GM10248 (cell line): ENCODE measurements at regions not wholly inside any gene's neighbourhood (a gene's known extent, or its start where the extent isn't known, plus 50 kb on each side); places are given as distances from the start of the nearest gene placed in this dataset.

Experiments used
- CTCF ChIA-PET: fragments of 300-600 bp; sonication (Branson Sonifier 250); formaldehyde crosslinking; extraction: SDS; loops from one replicate; lab custom pipeline; 2021; ENCODE audit warnings: antibody characterized with exemption; lab: Yijun Ruan, JAX
- POLR2A ChIA-PET: fragments of 350-650 bp; sonication (Branson Sonifier 250); formaldehyde crosslinking; extraction: SDS; loops from one replicate; lab custom pipeline; 2020; ENCODE audit warnings: antibody characterized with exemption; lab: Yijun Ruan, JAX
- DNase-seq: peaks from one replicate; pipeline ENCODE4 v3.0.0; 2012; ENCODE audit errors: extremely low spot score
- TF ChIP-seq, protein P1 (sequence below): IDR thresholded peaks from 2 replicates; pipeline ENCODE4 v1.5.1; 2012; ENCODE audit warnings: mild to moderate bottlenecking, low read depth; ENCODE audit errors: extremely low read depth, missing control alignments, control extremely low read depth

- TF ChIP-seq, protein P1, sequence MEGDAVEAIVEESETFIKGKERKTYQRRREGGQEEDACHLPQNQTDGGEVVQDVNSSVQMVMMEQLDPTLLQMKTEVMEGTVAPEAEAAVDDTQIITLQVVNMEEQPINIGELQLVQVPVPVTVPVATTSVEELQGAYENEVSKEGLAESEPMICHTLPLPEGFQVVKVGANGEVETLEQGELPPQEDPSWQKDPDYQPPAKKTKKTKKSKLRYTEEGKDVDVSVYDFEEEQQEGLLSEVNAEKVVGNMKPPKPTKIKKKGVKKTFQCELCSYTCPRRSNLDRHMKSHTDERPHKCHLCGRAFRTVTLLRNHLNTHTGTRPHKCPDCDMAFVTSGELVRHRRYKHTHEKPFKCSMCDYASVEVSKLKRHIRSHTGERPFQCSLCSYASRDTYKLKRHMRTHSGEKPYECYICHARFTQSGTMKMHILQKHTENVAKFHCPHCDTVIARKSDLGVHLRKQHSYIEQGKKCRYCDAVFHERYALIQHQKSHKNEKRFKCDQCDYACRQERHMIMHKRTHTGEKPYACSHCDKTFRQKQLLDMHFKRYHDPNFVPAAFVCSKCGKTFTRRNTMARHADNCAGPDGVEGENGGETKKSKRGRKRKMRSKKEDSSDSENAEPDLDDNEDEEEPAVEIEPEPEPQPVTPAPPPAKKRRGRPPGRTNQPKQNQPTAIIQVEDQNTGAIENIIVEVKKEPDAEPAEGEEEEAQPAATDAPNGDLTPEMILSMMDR = no peak
- ChIA-PET CTCF (no interaction called here), POLR2A (no interaction called here)
- DNase-seq = no peak
Observed at GRCh38 chr3:76726034-76726433, 313.9 kb upstream of the ROBO2 start.

- TF ChIP-seq, protein P1 = no peak
- ChIA-PET CTCF (no interaction called here), POLR2A (no interaction called here)
- DNase-seq = no peak
Observed at GRCh38 chr3:76728426-76728825, 311.5 kb upstream of the ROBO2 start.

DNA sequence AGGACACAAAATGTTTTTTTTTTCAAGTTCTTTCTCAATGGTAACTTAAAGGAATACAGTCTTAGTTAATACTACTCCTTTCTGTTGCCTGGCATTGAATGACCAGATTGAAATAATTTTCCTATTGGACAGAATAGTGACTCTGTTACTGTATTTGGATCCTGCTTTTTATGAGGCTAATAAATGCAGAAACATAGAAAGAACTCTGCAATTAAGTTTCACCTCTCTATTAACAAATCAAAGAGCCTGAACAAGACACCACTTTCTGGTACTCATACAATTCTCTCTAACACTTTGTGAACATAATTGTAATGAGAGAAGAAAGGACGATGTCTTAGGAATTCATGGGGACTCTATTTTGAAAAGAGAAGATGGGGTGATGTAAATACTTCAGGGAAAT is 308.4 kb upstream of the ROBO2 start:
- TF ChIP-seq, protein P1 = no peak
- ChIA-PET POLR2A (no interaction called here), CTCF (no interaction called here)
- DNase-seq = no peak

DNA sequence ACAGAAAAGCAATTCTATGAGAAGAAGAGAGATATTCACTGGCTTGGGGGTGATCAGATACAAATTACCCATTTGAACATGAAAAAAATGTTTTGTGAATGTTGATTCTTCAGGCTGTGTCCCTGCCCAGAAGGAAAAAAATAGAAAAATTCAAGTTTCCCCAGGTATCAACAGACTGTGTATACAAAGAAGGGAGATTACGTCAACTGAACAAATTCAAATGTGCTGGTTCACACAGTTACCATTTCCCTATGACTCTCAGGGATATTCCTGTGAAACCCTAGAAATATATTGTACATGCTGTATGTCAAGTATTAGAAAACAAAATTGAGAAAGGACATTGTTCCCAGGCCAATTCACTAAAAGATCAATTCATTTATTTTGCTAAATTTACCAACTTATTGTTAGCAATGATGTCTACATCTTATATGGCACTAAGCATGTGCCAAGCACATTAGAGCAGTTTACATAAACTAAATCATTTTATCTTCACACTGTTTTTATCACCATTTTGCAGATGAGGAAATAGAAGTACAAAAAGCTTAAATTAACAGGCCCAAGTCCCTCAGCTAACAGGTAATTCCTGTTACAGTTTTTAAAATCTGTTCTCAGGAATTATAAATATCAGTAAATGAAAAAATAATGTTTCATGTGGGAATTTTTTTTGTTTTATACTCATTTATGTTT is 306.7 kb upstream of the ROBO2 start:
- TF ChIP-seq, protein P1 = no peak
- CTCF ChIA-PET = no interaction called here
- no peak for DNase-seq
- POLR2A ChIA-PET = no interaction called here

- TF ChIP-seq, protein P1 = no peak
- CTCF ChIA-PET = no interaction called here
- POLR2A ChIA-PET = no interaction called here
- no peak for DNase-seq
Observed at GRCh38 chr3:76735152-76735551, 304.7 kb upstream of the ROBO2 start.

DNA sequence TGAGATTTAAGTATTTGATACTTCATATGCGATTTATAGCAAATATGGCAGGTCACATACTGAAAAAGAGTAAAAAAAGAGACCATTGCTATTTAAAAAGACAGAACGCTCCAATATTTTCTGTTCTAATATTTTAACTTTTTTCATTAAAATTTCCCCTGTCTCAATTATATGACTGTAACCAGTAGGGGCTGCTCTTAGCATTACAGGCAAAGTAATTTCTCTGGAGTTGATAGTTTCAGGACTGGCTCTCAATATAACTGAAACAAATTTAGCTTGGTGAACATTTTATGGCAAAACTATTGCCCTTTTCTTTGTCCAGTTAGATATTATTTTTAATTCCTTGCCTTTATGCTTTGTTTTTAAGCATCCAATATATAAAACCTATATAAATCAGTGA is 286.3 kb upstream of the ROBO2 start:
- ChIA-PET POLR2A (no interaction called here), CTCF (interaction anchor here (0.7 to 1.2 kb wide), 2 partner anchors 9 to 10 kb away, joined by 3 read pairs; no protein-coding TSS in a partner anchor)
- TF ChIP-seq, protein P1 = no peak
- DNase-seq = no peak
